ENCODE measurements at regions not wholly inside any gene's neighbourhood (a gene's known extent, or its start where the extent isn't known, plus 50 kb on each side); places are given as distances from the start of the nearest gene placed in this dataset.

DNA sequence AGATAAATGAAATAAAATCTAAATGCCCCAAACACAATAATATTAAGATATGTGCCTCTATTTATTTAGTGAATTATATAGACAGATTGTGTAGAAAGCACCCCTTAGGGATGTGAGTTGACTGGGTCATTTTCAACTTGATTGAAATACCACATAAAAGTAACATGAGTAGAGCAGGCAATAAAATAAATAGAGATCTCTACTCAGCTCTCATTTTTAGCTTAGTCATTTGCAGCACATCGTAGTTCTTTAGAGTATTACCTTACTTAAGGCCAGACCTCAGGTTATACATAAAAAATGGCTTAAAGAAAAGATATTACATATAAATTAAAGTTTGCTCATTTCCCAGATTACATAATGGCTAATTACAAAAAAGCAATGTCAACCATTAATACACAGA is 1525.6 kb upstream of the PRR20A start:
- Histone ChIP-seq H4K12ac (ENCODE audit: low read depth, low read length) (no peak overlapping the region), H2BK120ac (ENCODE audit: insufficient read depth, low read length, poor library complexity) (no peak overlapping the region), H3K14ac (ENCODE audit: low read length) (no peak overlapping the region), H4K8ac (ENCODE audit: low read depth, low read length) (no peak overlapping the region), H2BK12ac (ENCODE audit: low read length) (no peak overlapping the region), H3K4ac (ENCODE audit: low read depth, low read length) (no peak overlapping the region), H3K4me3 (ENCODE audit: low read depth, low read length) (no peak overlapping the region), H3K4me2 (ENCODE audit: low read length) (no peak overlapping the region), H3K27me3 (ENCODE audit: insufficient read depth, low read length) (no peaks in the 10 kb centered on the region), H3K27ac (ENCODE audit: low read depth, low read length) (no peak overlapping the region), H2AK5ac (ENCODE audit: low read length) (no peak overlapping the region), H3K9ac (ENCODE audit: low read length) (no peak overlapping the region), H2BK5ac (ENCODE audit: low read depth, low read length, poor library complexity) (no peak overlapping the region), H3K79me1 (ENCODE audit: low read length) (no peaks in the 10 kb centered on the region), H3K9me3 (ENCODE audit: insufficient read depth, low read depth, low read length) (no peaks in the 10 kb centered on the region), H3K23ac (ENCODE audit: low read length) (no peak overlapping the region), H3K4me1 (ENCODE audit: control insufficient read depth in 1 of 2, insufficient read depth in 2 of 2, low read length in 2 of 2) (no peaks in the 10 kb centered on the region), H3K79me2 (ENCODE audit: control insufficient read depth, insufficient read depth, low read length, poor library complexity) (no peaks in the 10 kb centered on the region), H3K18ac (ENCODE audit: low read length) (no peak overlapping the region), H2AFZ (ENCODE audit: insufficient read depth, low read length, poor library complexity) (no peak overlapping the region), H3K36me3 (ENCODE audit: control insufficient read depth in 1 of 2, insufficient read depth in 2 of 2, low read length in 2 of 2) (no peaks in the 10 kb centered on the region), H4K91ac (ENCODE audit: low read depth, low read length) (no peak overlapping the region)
- DNase-seq: no peak
- no CpG with 5 or more reads among the region's 1 CpG for WGBS (ENCODE audit: extremely low coverage, insufficient coverage, insufficient read length)

- H3K14ac ChIP-seq (ENCODE audit: low read length): no peak overlapping the region
- H3K27ac ChIP-seq (ENCODE audit: low read depth, low read length): no peak overlapping the region
- H3K4ac ChIP-seq (ENCODE audit: low read depth, low read length): no peak overlapping the region
- WGBS (ENCODE audit: extremely low coverage, insufficient coverage, insufficient read length): no CpG with 5 or more reads among the region's 3 CpGs
- H3K27me3 ChIP-seq (ENCODE audit: insufficient read depth, low read length): no peaks in the 10 kb centered on the region
- H4K8ac ChIP-seq (ENCODE audit: low read depth, low read length): no peak overlapping the region
- H3K9me3 ChIP-seq (ENCODE audit: insufficient read depth, low read depth, low read length): no peaks in the 10 kb centered on the region
- H3K9ac ChIP-seq (ENCODE audit: low read length): no peak overlapping the region
- no peak overlapping the region for H2BK12ac ChIP-seq (ENCODE audit: low read length)
- H2AFZ ChIP-seq (ENCODE audit: insufficient read depth, low read length, poor library complexity): no peak overlapping the region
- H3K79me2 ChIP-seq (ENCODE audit: control insufficient read depth, insufficient read depth, low read length, poor library complexity): no peaks in the 10 kb centered on the region
- H3K4me2 ChIP-seq (ENCODE audit: low read length): no peak overlapping the region
- no peak overlapping the region for H4K12ac ChIP-seq (ENCODE audit: low read depth, low read length)
- H2AK5ac ChIP-seq (ENCODE audit: low read length): no peak overlapping the region
- H3K23ac ChIP-seq (ENCODE audit: low read length): no peak overlapping the region
- no peak overlapping the region for H2BK120ac ChIP-seq (ENCODE audit: insufficient read depth, low read length, poor library complexity)
- no peaks in the 10 kb centered on the region for H3K36me3 ChIP-seq (ENCODE audit: control insufficient read depth in 1 of 2, insufficient read depth in 2 of 2, low read length in 2 of 2)
- H3K79me1 ChIP-seq (ENCODE audit: low read length): no peaks in the 10 kb centered on the region
- H4K91ac ChIP-seq (ENCODE audit: low read depth, low read length): no peak overlapping the region
- no peak overlapping the region for H2BK5ac ChIP-seq (ENCODE audit: low read depth, low read length, poor library complexity)
- H3K4me1 ChIP-seq (ENCODE audit: control insufficient read depth in 1 of 2, insufficient read depth in 2 of 2, low read length in 2 of 2): no peaks in the 10 kb centered on the region
- no peak for DNase-seq
- H3K18ac ChIP-seq (ENCODE audit: low read length): no peak overlapping the region
- no peak overlapping the region for H3K4me3 ChIP-seq (ENCODE audit: low read depth, low read length)
These were observed 1523.5 kb upstream of the PRR20A start for GRCh38 chr13:55617241-55617640.

DNA sequence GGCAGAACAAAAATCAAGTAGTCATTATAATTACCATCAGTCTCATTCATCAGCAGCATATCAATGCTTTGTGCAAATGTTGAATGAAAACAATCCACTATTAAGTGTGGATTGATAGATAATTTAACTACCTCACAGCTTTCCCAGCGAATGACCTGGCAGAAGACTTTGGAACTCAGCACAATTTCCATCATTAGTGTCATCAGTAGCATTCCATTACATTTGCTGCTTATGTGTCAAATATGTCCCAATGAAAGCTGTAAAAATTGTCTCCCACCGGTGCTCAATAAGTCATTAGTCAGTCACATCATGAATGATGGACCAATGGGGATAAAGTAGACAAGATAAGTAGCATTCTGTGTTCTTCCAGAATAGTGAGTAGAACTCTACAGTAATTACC is 1513.5 kb upstream of the PRR20A start:
- WGBS (ENCODE audit: extremely low coverage, insufficient coverage, insufficient read length): no CpG with 5 or more reads among the region's 2 CpGs

DNA sequence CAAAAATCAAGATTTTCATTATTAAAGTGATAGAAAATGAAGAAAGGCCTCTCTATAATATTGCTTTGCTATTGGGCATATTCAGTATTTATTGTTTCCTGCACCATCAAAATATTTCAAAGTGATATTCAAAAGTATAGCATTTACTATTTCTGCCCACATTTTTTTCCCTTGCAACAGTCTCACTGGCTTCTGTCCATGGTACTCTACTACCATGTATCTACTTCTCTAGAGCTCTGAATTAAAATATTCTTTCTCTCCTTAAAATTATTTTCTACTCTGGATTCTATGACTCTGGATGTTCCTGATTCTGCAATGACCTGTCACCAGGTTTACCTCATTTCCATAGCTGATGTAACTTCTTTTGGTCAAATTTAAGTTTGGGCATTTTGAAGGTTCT is 1508.3 kb upstream of the PRR20A start:
- Histone ChIP-seq H3K9ac (ENCODE audit: low read length) (no peak overlapping the region), H2AK5ac (ENCODE audit: low read length) (no peak overlapping the region), H3K79me2 (ENCODE audit: control insufficient read depth, insufficient read depth, low read length, poor library complexity) (no peaks in the 10 kb centered on the region)

More for the DNA sequence above, 1513.5 kb upstream of the PRR20A start:
- no peak overlapping the region for H3K4me3 ChIP-seq (ENCODE audit: low read depth, low read length)
- no peak for DNase-seq
- no peak overlapping the region for H4K12ac ChIP-seq (ENCODE audit: low read depth, low read length)
- no peaks in the 10 kb centered on the region for H3K9me3 ChIP-seq (ENCODE audit: insufficient read depth, low read depth, low read length)
- H3K18ac ChIP-seq (ENCODE audit: low read length): no peak overlapping the region
- H3K79me2 ChIP-seq (ENCODE audit: control insufficient read depth, insufficient read depth, low read length, poor library complexity): no peaks in the 10 kb centered on the region
- H3K4ac ChIP-seq (ENCODE audit: low read depth, low read length): no peak overlapping the region
- H3K14ac ChIP-seq (ENCODE audit: low read length): no peak overlapping the region
- no peaks in the 10 kb centered on the region for H3K79me1 ChIP-seq (ENCODE audit: low read length)
- H3K27ac ChIP-seq (ENCODE audit: low read depth, low read length): no peak overlapping the region
- H3K4me2 ChIP-seq (ENCODE audit: low read length): no peak overlapping the region
- H2BK120ac ChIP-seq (ENCODE audit: insufficient read depth, low read length, poor library complexity): no peak overlapping the region
- no peak overlapping the region for H2BK5ac ChIP-seq (ENCODE audit: low read depth, low read length, poor library complexity)
- no peak overlapping the region for H3K23ac ChIP-seq (ENCODE audit: low read length)
- no peak overlapping the region for H4K8ac ChIP-seq (ENCODE audit: low read depth, low read length)
- peaks cover 0 to 2% of the 10 kb centered on the region in 2 experiments for H3K36me3 ChIP-seq (ENCODE audit: control insufficient read depth in 1 of 2, insufficient read depth in 2 of 2, low read length in 2 of 2)
- H3K27me3 ChIP-seq (ENCODE audit: insufficient read depth, low read length): no peaks in the 10 kb centered on the region
- H2AFZ ChIP-seq (ENCODE audit: insufficient read depth, low read length, poor library complexity): no peak overlapping the region
- H3K9ac ChIP-seq (ENCODE audit: low read length): no peak overlapping the region
- H4K91ac ChIP-seq (ENCODE audit: low read depth, low read length): no peak overlapping the region
- H2AK5ac ChIP-seq (ENCODE audit: low read length): no peak overlapping the region
- no peaks in the 10 kb centered on the region for H3K4me1 ChIP-seq (ENCODE audit: control insufficient read depth in 1 of 2, insufficient read depth in 2 of 2, low read length in 2 of 2)
- no peak overlapping the region for H2BK12ac ChIP-seq (ENCODE audit: low read length)

More for the DNA sequence above, 1508.3 kb upstream of the PRR20A start:
- Histone ChIP-seq H3K27ac (ENCODE audit: low read depth, low read length) (no peak overlapping the region), H4K12ac (ENCODE audit: low read depth, low read length) (no peak overlapping the region), H3K4me2 (ENCODE audit: low read length) (no peak overlapping the region), H3K4ac (ENCODE audit: low read depth, low read length) (no peak overlapping the region), H3K79me1 (ENCODE audit: low read length) (no peaks in the 10 kb centered on the region), H3K14ac (ENCODE audit: low read length) (no peak overlapping the region), H3K4me3 (ENCODE audit: low read depth, low read length) (no peak overlapping the region), H3K9me3 (ENCODE audit: insufficient read depth, low read depth, low read length) (no peaks in the 10 kb centered on the region), H3K23ac (ENCODE audit: low read length) (no peak overlapping the region), H3K36me3 (ENCODE audit: control insufficient read depth in 1 of 2, insufficient read depth in 2 of 2, low read length in 2 of 2) (no peaks in the 10 kb centered on the region), H3K18ac (ENCODE audit: low read length) (no peak overlapping the region), H4K91ac (ENCODE audit: low read depth, low read length) (no peak overlapping the region), H3K4me1 (ENCODE audit: control insufficient read depth in 1 of 2, insufficient read depth in 2 of 2, low read length in 2 of 2) (no peaks in the 10 kb centered on the region), H2BK5ac (ENCODE audit: low read depth, low read length, poor library complexity) (no peak overlapping the region), H2AFZ (ENCODE audit: insufficient read depth, low read length, poor library complexity) (no peak overlapping the region), H2BK12ac (ENCODE audit: low read length) (no peak overlapping the region), H4K8ac (ENCODE audit: low read depth, low read length) (no peak overlapping the region), H3K27me3 (ENCODE audit: insufficient read depth, low read length) (no peaks in the 10 kb centered on the region), H2BK120ac (ENCODE audit: insufficient read depth, low read length, poor library complexity) (no peak overlapping the region)
- no peak for DNase-seq
